Upper lobe of right lung (tissue), 1 donor: ENCODE measurements at regions not wholly inside any gene's neighbourhood (a gene's known extent, or its start where the extent isn't known, plus 50 kb on each side); places are given as distances from the start of the nearest gene placed in this dataset.

ENCODE experiments used
- ATAC-seq: fragments of 200-7000 bp; cut with Tn5 transposase; one replicate; pipeline ENCODE4 v1.9.1; 2020; ENCODE audit warnings: mild to moderate bottlenecking, moderate library complexity
- DNase-seq: peaks from one replicate; pipeline ENCODE4 v3.0.0-alpha.2; 2020
- H3K27ac ChIP-seq: fragments of 200-600 bp; one replicate; pipeline ENCODE4 v1.8.0; 2022
- H3K27me3 ChIP-seq: fragments of 200-600 bp; one replicate; pipeline ENCODE4 v1.8.0; 2022; ENCODE audit warnings: mild to moderate bottlenecking
- H3K36me3 ChIP-seq: fragments of 200-600 bp; one replicate; pipeline ENCODE4 v1.8.0; 2022
- H3K4me1 ChIP-seq: fragments of 200-600 bp; one replicate; pipeline ENCODE4 v1.8.0; 2022
- H3K4me3 ChIP-seq: fragments of 200-600 bp; one replicate; pipeline ENCODE4 v1.8.0; 2022; ENCODE audit warnings: mild to moderate bottlenecking
- H3K9me3 ChIP-seq: fragments of 200-600 bp; one replicate; pipeline ENCODE4 v1.8.0; 2022
- CTCF ChIP-seq: fragments of 200-600 bp; IDR thresholded peaks from one replicate; pipeline ENCODE4 v1.8.0; 2022; ENCODE audit warnings: antibody characterized with exemption
- intact Hi-C: fragments of 100-400 bp; cut with DNase I; formaldehyde crosslinking; loops from one replicate; pipeline ENCODE4 v1.11.0; 2022
- donor health status: DM: no; HTN: yes; CAD: no; lungs with severe emphysema.

GRCh38 chr12:34335819-34336262, 313.5 kb downstream of the ALG10 start:
- Histone ChIP-seq H3K36me3 (no peaks in the 10 kb centered on the region), H3K4me3 (no peak overlapping the region), H3K4me1 (no peaks in the 10 kb centered on the region), H3K27me3 (peaks cover 8% of the 10 kb centered on the region), H3K9me3 (no peaks in the 10 kb centered on the region), H3K27ac (no peak overlapping the region)
- DNase-seq, result no peak
- intact Hi-C loops, result no loop called here
- ATAC-seq, result no peak
- TF ChIP-seq CTCF, result no peak

- Histone ChIP-seq H3K9me3 (no peaks in the 10 kb centered on the region), H3K27ac (no peak overlapping the region), H3K4me3 (no peak overlapping the region), H3K4me1 (no peaks in the 10 kb centered on the region), H3K27me3 (peaks cover 8% of the 10 kb centered on the region), H3K36me3 (no peaks in the 10 kb centered on the region)
- TF ChIP-seq CTCF, result no peak
- no peak for DNase-seq
- no peak for ATAC-seq
- intact Hi-C loops, result no loop called here
These were observed 314.5 kb downstream of the ALG10 start for GRCh38 chr12:34336619-34337465.

DNA sequence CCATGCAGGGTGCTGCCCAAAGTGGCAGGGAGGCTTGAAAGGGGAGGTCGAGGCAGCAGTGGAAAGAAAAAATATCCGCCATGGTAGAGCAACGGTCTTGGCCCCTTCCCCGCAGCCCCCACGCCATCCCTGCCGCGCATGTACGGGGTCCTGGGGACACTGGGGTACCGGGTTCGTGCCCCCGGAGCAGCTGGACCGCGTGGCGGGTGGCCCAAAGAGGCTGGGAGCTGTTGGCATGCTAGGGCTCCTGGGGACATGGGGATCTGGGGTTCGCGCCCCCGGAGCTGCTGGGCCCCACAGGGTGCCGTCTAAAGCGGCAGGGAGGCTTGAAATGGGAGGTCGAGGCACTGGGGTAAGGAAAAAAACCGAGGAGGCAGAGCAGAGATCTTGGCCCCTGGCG, 316.5 kb downstream of the ALG10 start:
- H3K9me3 ChIP-seq, result no peaks in the 10 kb centered on the region
- H3K36me3 ChIP-seq, result no peaks in the 10 kb centered on the region
- intact Hi-C loops, result no loop called here
- DNase-seq (no peak), ATAC-seq (no peak)
- no peaks in the 10 kb centered on the region for H3K4me1 ChIP-seq
- H3K4me3 ChIP-seq, result no peak overlapping the region
- TF ChIP-seq CTCF, result no peak
- H3K27ac ChIP-seq, result no peak overlapping the region
- H3K27me3 ChIP-seq, result peaks cover 8% of the 10 kb centered on the region

- ATAC-seq (no peak), DNase-seq (no peak)
- intact Hi-C loops, result no loop called here
- TF ChIP-seq CTCF, result no peak
- no peaks in the 10 kb centered on the region for H3K9me3 ChIP-seq
- H3K27me3 ChIP-seq, result peaks cover 4% of the 10 kb centered on the region
- H3K4me3 ChIP-seq, result no peak overlapping the region
- H3K4me1 ChIP-seq, result no peaks in the 10 kb centered on the region
- no peaks in the 10 kb centered on the region for H3K36me3 ChIP-seq
- H3K27ac ChIP-seq, result no peak overlapping the region
These were observed 317.6 kb downstream of the ALG10 start for GRCh38 chr12:34339922-34340321.

DNA sequence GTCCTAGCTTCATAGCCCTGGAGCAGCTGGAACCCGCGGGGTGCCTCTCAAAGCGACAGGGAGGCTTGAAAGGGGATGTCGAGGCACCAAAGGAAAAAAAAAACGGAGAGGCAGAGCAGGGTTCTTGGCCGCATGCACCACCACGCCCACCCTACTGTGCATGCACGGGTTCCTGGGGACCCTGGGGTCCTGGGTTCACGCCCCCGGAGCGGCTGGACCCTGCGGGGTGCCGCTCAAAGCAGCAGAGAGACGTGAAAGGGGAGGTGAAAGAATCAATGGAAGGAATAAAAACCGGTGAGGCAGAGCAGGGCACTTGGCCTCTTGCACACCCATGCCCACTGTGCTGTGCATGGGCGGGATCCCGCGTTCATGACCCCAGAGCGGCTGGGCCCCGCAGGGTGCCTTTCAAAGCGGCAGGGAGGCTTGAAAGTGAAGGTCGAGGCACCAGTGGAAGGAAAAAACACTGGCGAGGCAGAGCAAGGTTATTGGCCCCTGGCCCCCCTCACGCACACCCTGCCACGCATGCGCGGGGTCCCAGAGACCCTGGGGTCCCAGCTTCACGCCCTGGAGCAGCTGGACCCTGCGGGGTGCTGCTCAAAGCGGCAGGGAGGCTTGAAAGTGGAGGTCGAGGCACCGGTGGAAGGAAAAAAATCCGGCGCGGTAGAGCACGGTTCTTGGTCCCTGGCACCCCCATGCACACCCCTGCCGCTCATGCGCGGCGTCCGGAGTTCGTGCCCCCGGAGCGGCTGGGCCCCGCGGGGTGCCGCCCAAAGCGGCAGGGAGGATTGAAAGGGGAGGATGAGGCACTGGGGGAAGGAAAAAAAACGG, 318.5 kb downstream of the ALG10 start:
- no peak overlapping the region for H3K4me3 ChIP-seq
- intact Hi-C loops, result no loop called here
- no peaks in the 10 kb centered on the region for H3K36me3 ChIP-seq
- no peak overlapping the region for H3K27ac ChIP-seq
- peaks cover 3% of the 10 kb centered on the region for H3K27me3 ChIP-seq
- H3K9me3 ChIP-seq, result no peaks in the 10 kb centered on the region
- no peaks in the 10 kb centered on the region for H3K4me1 ChIP-seq
- TF ChIP-seq CTCF, result no peak
- DNase-seq, result no peak
- no peak for ATAC-seq
